HCT116 (cell line): ENCODE measurements at regions not wholly inside any gene's neighbourhood (a gene's known extent, or its start where the extent isn't known, plus 50 kb on each side); places are given as distances from the start of the nearest gene placed in this dataset.

Experiments used
- CBX3 ChIP-seq: IDR thresholded peaks from 2 replicates; pipeline ENCODE4 v1.6.1; 2012; ENCODE audit warnings: low read depth
- CEBPB ChIP-seq: IDR thresholded peaks from 2 replicates; pipeline ENCODE4 v1.6.1; 2012; ENCODE audit warnings: low read depth
- CTCF ChIP-seq, 3 experiments: fragments of 200-600 bp in 1 of 3; sonication (generic) in 1 of 3; IDR thresholded peaks in 2 of 3; conservative IDR thresholded peaks in 1 of 3; 2 replicates each; pipeline ENCODE4 v1.5.1; 2012 to 2017; ENCODE audit warnings: low read depth in 2 of 3, low read length in 2 of 3, antibody characterized with exemption in 1 of 3, borderline replicate concordance in 1 of 3, control low read depth in 1 of 3, mild to moderate bottlenecking in 1 of 3, mixed read lengths in 1 of 3, mixed run types in 1 of 3, moderate library complexity in 1 of 3; ENCODE audit not compliant: insufficient read depth in 1 of 3
- EGR1 ChIP-seq: IDR thresholded peaks from 2 replicates; pipeline ENCODE4 v1.6.1; 2012; ENCODE audit warnings: low read depth
- EZH2phosphoT487 ChIP-seq: fragments of 200-600 bp; IDR thresholded peaks from 2 replicates; pipeline ENCODE4 v1.6.1; 2018; ENCODE audit warnings: antibody characterized with exemption, borderline replicate concordance
- FOSL1 ChIP-seq: IDR thresholded peaks from 2 replicates; pipeline ENCODE4 v1.6.1; 2012; ENCODE audit warnings: low read depth
- POLR2AphosphoS5 ChIP-seq: IDR thresholded peaks from 2 replicates; pipeline ENCODE4 v1.6.1; 2011; ENCODE audit warnings: mild to moderate bottlenecking, low read depth, low read length, moderate library complexity
- RAD21 ChIP-seq: IDR thresholded peaks from 2 replicates; pipeline ENCODE4 v1.6.1; 2012; ENCODE audit warnings: low read depth, mild to moderate bottlenecking
- SP1 ChIP-seq: IDR thresholded peaks from 2 replicates; pipeline ENCODE4 v1.6.1; 2012; ENCODE audit warnings: low read depth
- YY1 ChIP-seq: IDR thresholded peaks from 2 replicates; pipeline ENCODE4 v1.6.1; 2011; ENCODE audit warnings: low read length, low read depth, moderate library complexity, mild to moderate bottlenecking; ENCODE audit not compliant: insufficient replicate concordance; ENCODE audit errors: extremely low read depth

GRCh38 chr5:171689853-171690417, 95.7 kb upstream of the SMIM23 start:
- TF ChIP-seq YY1 (no peak), CTCF (IDR thresholded peaks at IDR 0.05 in 2 of 3, conservative IDR thresholded peaks at IDR 0.05 in 1 of 3; ENCODE audit: borderline replicate concordance in 1 of 3, insufficient read depth in 1 of 3, low read depth in 2 of 3, low read length in 2 of 3) (no peak), SP1 (no peak), EZH2phosphoT487 (no peak), POLR2AphosphoS5 (no peak), RAD21 (no peak), EGR1 (no peak), FOSL1 (no peak), CEBPB (no peak), CBX3 (no peak)
